NCI-H69 (cell line): ENCODE measurements at regions not wholly inside any gene's neighbourhood (a gene's known extent, or its start where the extent isn't known, plus 50 kb on each side); places are given as distances from the start of the nearest gene placed in this dataset.

Source experiments
- DNase-seq: peaks from one replicate; lab custom pipeline; 2025; lab: John Stamatoyannopoulos, UW

- DNase-seq: peak; percentile 35
Measured at GRCh38 chr3:187975561-187976364, 178.2 kb upstream of the LPP start.

DNA sequence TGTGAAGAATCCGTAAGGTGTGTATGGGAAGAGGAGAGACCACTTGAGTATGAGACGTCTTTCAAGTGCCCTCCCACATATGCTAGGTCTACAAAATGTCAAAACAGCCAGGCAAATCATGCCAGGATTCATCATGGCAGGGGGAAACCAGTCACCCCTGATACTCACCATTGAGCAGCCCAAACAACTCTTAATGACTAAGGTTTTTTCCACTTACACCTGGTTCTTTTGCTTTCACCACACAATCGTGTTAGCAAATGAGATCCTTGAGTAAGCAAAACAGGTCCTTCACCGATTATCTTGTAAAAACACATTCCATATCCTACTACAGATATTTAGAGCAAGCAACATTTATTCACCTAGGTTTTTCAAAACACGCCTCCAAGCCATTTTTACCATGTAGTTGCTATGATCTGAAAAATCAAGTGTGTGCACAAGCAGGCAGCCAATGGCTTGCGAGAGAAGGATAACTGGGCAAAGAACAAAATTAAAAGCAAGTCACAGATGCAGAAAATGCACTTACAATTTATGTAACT, 177.5 kb upstream of the LPP start:
- no peak for DNase-seq

DNA sequence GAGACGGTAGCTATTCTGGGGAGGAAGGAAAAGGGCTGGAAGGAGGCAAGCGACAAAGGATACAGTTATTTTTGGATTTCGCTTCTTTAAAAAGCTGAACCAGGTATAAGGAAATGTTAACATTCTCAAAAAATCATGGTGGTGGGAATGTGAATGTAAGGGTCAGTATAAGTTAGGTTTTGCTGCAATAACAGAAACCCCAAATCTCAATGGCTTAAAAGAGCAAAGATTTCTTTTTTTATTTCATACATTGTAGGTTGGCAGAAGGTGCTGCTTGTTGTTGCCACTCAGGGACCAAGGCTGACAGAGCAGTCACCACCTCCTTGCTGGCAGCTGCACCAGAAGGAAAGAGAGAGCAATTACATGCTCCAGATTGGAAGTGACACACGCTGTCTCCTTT, 176.3 kb upstream of the LPP start:
- DNase-seq: no peak

GRCh38 chr3:187978433-187979011, 175.4 kb upstream of the LPP start:
- no peak for DNase-seq

GRCh38 chr3:187979564-187979963, 174.4 kb upstream of the LPP start:
- no peak for DNase-seq

- no peak for DNase-seq
Measured at GRCh38 chr3:187980861-187981260, 173.1 kb upstream of the LPP start.

DNA sequence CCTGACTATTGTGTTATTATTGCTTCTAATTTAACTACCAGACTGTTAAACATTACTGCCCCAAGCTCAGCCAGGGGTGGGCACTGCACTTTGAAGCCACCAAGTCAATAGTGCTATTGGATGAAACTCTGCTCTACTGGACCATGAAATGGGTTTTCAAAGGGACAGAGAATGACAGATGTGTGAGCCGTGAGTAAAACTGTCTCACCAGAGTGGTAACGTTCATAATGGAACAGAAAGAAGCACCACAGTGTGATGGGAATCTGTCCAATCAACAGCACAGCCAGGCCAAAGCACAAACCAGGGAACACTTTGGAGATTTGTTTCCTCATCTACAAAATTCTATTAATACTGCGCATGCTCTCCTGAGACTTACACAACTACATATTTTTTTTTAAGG, 171.8 kb upstream of the LPP start:
- no peak for DNase-seq

DNA sequence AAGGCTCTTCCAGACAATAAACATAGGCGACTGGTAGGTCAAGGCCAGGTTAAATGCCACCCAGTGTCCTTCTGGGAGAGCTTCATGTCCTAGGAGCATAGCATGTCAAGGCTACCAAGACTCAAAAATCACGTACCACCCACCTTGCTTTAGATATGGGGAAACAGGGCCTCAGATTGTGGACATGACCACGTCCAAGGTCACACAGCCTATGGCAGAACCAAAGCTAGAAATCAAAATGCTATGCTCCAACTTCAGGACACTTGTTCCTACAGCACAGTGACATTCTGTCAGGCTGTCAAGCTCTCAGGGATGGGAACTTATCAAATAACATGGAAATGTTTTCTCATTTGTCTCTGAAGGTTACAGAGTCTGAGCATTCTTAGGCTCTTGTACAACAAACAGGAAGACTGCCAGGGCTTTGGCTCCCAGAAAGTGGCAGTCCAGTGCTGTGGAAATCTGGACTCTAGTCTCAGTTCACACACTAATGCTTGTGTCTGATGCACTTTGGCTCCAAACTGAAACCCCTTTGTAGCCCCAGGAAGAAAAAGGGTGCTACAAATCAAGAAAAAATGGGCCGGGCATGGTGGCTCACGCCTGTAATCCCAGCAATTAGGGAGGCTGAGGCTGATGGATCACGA, 170.4 kb upstream of the LPP start:
- DNase-seq: no peak

DNA sequence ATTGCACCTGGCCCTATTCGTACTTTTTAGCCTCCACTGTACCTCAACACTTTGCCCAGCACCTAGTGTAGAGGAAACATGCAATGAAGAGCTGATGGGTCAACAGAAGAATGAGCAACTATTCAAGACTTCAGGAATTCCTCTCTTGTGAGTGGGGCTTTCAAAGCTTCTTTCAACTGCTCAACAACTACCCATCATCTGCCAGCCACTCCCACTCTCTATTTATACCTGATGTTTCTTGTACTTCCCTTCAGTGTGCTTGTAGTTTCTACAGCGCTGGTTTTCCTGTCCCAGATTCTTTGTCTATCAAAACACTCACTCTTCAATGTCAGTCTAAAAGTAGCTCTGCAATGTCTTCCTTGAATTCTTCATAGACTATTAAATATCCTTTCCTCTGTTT, 168.3 kb upstream of the LPP start:
- no peak for DNase-seq

DNA sequence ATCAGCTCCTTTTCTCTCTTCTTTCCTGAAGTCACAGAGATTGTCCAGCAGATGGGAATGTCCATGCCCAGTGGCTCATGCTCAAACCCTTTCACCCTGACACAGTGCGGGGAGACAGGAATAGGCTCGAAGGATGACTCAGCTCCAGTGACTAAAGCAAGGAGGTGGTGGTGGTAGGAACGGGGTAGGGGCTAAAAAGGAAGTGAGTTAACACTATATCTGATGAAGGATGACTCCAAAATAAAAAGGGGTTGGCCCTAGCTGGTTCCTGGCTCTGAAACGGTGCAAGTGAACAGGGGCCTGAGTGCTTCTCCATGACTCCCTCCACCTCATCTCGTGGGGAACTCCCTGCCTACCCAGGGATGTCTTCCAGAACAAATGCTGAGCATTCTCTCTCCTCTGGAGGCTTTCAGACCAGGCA, 167.4 kb upstream of the LPP start:
- no peak for DNase-seq

DNA sequence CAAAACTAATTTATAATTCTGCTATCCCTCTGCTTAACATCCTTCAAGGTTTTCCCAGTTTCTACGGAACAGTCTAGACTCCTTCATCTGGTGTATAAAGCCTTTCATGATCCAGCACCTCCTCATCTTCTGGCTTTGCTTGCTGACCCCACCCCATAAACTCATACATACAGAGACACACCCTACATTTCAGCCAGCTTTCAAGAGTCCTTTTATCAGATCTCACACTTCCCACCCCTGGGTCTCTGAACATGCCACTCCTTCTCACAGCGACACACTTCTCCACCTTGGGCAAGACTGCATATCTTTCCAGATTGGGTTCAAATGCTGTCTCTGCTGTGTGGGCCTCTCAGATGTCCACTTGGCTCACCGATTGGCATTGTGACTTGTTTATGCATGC, 166.8 kb upstream of the LPP start:
- no peak for DNase-seq

- DNase-seq: no peak
Measured at GRCh38 chr3:187987924-187988323, 166.0 kb upstream of the LPP start.

DNA sequence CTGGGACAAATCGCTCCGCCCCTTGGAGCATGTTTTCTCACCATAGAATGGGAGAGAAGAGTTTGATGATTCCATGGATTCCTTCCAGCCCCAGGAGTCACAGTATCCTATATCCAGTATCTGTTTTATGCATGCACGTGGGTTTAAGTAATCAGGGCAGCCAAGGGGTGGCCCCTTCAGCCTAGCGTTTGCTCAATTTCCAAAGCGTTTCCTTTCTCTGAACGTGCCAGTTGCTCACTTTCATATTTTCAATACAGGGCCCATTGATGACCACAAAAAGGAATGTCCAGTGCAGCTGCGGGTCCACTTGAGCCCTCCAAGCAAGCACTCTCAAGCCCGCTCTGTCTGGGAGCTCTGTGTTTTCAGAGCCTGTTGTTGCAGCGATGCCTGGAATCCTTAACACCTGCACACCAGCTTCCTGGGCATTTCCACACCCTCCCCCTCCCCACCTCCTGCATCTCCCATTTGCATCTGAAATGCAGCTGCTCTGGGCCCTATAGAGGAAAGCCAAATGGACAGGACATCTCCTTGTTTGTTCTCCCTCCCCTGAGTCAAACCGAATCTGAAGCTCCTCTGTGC, 164.3 kb upstream of the LPP start:
- DNase-seq: peak; percentile 95

GRCh38 chr3:187992609-187993008, 161.3 kb upstream of the LPP start:
- DNase-seq: no peak

GRCh38 chr3:187994221-187995042, 159.5 kb upstream of the LPP start:
- no peak for DNase-seq

DNA sequence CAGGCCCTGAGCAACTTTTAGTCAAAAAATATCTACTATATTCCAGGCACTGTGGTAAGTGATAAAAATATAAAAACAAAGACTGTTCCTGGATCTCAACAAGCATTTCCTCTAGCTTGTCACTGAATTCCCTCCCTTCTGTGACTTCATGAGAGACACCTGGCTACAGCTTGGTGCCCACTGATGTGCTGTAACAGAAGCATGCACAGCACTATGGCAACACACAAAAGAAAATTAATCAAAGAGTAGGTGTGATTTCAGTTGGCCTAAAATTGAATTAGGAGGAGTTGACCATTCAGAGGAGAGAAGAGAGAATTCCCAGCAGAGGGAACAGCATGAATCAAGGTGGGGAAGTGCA, 158.9 kb upstream of the LPP start:
- peak; percentile 53 for DNase-seq

DNA sequence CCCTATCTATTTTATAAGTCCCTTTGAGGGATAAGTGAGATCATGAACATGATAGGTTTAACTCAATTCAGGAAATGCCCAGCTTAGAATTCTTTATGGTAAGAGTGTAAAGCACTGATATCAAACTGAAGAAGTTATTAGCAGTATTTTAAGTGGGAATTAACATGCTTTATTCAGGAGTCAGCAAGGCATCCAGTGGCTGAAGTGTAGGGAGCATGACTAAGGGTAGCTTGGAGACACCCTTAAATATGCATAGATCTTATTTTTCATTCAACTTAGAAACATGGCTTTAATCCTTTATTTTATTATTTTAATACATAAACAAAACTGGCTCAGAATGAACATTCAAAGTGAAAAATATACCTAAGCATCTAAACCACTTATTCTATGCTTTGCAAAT, 158.3 kb upstream of the LPP start:
- DNase-seq: no peak

DNA sequence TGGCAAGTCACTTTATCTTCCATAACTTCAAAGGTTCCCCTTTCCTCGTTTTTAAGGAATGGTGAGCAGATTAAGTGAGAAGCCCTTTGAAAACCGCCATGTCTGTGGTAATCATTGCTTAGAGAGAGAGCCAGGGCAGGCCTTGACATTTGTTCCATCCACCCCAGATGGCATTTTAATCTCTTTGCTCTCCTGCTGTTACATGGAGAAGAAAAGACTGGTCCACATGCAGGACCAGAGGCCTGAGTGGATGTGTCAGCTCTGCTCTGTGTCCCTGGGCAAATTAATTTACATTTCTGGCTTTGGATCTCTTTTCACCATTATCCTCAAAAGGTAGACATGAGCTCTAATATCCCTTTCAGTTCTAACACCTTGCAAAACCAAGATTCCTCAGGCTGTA, 157.3 kb upstream of the LPP start:
- DNase-seq: no peak

GRCh38 chr3:187997490-187997889, 156.5 kb upstream of the LPP start:
- DNase-seq: no peak

DNA sequence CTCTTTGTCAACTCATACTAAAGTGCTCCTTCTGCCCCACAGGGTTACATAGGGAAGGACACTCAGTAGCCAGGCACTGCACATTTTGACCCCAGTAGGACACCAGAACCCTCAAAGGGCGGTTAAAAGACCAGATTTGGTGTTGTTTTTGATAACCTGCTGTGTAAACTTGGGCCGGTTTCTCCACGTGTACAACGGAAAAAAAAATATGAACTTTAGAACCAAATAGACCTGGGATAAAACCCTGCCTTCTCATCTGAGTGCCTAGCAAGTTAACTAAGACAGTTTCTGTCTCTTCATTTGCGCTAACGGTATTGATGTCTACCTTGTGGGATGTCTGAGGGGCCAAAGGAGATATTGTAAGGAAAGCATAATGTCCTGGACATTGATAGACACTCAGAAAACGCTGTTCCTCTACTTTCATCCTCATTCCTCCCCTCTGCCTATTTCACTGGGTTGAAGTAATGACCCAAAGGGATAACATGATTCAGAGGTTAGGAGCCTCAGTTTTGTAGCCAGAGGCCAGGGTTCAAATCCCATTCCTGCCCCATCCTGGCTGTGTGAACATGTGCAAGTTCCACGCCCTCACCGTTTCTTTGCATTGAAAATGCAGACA, 155.9 kb upstream of the LPP start:
- no peak for DNase-seq

GRCh38 chr3:187998611-187999010, 155.3 kb upstream of the LPP start:
- no peak for DNase-seq

GRCh38 chr3:187999821-188000220, 154.1 kb upstream of the LPP start:
- DNase-seq: peak; percentile 32
